Fibroblast of lung (primary cell): ENCODE measurements at regions not wholly inside any gene's neighbourhood (a gene's known extent, or its start where the extent isn't known, plus 50 kb on each side); places are given as distances from the start of the nearest gene placed in this dataset.

Experiments
- CTCF ChIP-seq, 2 donors: IDR thresholded peaks in 1 of 2; conservative IDR thresholded peaks in 1 of 2; 1 replicate in 1 of 2; 2 replicates in 1 of 2; pipeline ENCODE4 v1.5.1; 2011 to 2012; ENCODE audit warnings: low read length in 2 of 2, control low read depth in 1 of 2, inconsistent platforms in 1 of 2, low read depth in 1 of 2, mild to moderate bottlenecking in 1 of 2
- EZH2 ChIP-seq: IDR thresholded peaks from 2 replicates; pipeline ENCODE4 v1.5.1; 2012; ENCODE audit warnings: low read length, control low read depth, mild to moderate bottlenecking; ENCODE audit errors: missing control alignments

GRCh38 chr2:183519371-183520056, 395.3 kb downstream of the NUP35 start:
- TF ChIP-seq CTCF (conservative IDR thresholded peaks at IDR 0.05 in 1 of 2, IDR thresholded peaks at IDR 0.05 in 1 of 2; ENCODE audit: low read depth in 1 of 2, low read length in 2 of 2) (no peak), EZH2 (no peak)
